ENCODE measurements at regions not wholly inside any gene's neighbourhood (a gene's known extent, or its start where the extent isn't known, plus 50 kb on each side); places are given as distances from the start of the nearest gene placed in this dataset.

DNA sequence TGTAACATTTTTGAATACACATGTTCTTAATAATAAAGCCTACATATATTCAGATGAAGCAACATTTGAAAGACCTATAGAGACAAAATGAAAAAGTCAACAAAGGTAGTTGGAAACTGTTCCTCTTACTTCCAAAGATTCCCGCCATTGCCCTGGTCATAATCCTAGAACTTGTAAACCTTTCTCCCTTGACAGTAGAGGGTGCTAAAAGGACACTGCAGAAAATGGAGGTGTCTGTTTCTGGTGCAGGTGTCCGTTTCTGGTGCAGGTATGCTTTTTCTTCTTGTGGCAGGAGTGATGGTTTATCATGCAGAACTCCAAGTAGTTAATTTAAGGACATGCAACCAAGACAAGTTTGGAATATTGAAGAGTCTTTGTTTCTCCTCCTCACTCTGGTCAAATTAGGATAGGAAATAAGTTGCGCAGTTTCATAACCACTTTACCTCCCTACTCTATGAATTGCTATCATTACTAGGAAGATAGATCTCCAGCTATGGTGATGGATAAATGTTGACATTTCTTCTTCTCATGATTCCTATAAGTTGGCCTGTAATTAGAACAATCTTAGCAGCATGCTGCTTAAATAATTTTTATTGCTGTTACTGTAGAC is 56.0 kb upstream of the FAM174A start:
- Histone ChIP-seq H3K9me2 (no peaks in the 10 kb centered on the region), H3K4me1 (ENCODE audit: control insufficient read depth in 1 of 2, insufficient read depth in 2 of 2, low read depth in 1 of 2, low read length in 1 of 2) (no peaks in the 10 kb centered on the region), H3K4me2 (no peak overlapping the region), H3K9ac (no peak overlapping the region), H3F3A (replicated peaks; ENCODE audit: insufficient read depth) (no peaks in the 10 kb centered on the region), H2AFZ (ENCODE audit: low read depth) (no peak overlapping the region), H4K20me1 (ENCODE audit: insufficient read depth) (no peaks in the 10 kb centered on the region), H3K79me2 (ENCODE audit: insufficient read depth) (no peaks in the 10 kb centered on the region), H3K4me3 (ENCODE audit: low read depth in 2 of 2, low read length in 1 of 2) (no peak overlapping the region), H3K9me3 (no peaks in the 10 kb centered on the region), H3K36me3 (replicated peaks in 1 of 2; ENCODE audit: control insufficient read depth in 1 of 2, insufficient read depth in 2 of 2, low read length in 1 of 2) (no peaks in the 10 kb centered on the region), H3K27me3 (ENCODE audit: insufficient read depth) (no peaks in the 10 kb centered on the region), H3K27ac (ENCODE audit: low read depth in 2 of 2, low read length in 1 of 2) (no peak overlapping the region)
- 55% methylated on average over 3 of the region's 3 CpGs for WGBS (ENCODE audit: low lambda C conversion rate)
- ChIA-PET POLR2A (no interaction called here), CTCF (interaction anchor here (0.7 kb wide), 1 partner anchor 49 kb away, joined by 3 read pairs; no protein-coding TSS in a partner anchor)
- peak; percentile 64 for TF ChIP-seq RAD21 (IDR thresholded peaks at IDR 0.05; ENCODE audit: low read length)
- TF ChIP-seq, protein P1, sequence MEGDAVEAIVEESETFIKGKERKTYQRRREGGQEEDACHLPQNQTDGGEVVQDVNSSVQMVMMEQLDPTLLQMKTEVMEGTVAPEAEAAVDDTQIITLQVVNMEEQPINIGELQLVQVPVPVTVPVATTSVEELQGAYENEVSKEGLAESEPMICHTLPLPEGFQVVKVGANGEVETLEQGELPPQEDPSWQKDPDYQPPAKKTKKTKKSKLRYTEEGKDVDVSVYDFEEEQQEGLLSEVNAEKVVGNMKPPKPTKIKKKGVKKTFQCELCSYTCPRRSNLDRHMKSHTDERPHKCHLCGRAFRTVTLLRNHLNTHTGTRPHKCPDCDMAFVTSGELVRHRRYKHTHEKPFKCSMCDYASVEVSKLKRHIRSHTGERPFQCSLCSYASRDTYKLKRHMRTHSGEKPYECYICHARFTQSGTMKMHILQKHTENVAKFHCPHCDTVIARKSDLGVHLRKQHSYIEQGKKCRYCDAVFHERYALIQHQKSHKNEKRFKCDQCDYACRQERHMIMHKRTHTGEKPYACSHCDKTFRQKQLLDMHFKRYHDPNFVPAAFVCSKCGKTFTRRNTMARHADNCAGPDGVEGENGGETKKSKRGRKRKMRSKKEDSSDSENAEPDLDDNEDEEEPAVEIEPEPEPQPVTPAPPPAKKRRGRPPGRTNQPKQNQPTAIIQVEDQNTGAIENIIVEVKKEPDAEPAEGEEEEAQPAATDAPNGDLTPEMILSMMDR (IDR thresholded peaks at IDR 0.05) = peak; percentile 63
- TF ChIP-seq, protein P2, sequence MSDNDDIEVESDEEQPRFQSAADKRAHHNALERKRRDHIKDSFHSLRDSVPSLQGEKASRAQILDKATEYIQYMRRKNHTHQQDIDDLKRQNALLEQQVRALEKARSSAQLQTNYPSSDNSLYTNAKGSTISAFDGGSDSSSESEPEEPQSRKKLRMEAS (IDR thresholded peaks at IDR 0.05; ENCODE audit: low read depth) = no peak
- peak; percentile 49 for TF ChIP-seq SMC3 (IDR thresholded peaks at IDR 0.05; ENCODE audit: low read depth, low read length)
- peak; percentile 3 for DNase-seq

DNA sequence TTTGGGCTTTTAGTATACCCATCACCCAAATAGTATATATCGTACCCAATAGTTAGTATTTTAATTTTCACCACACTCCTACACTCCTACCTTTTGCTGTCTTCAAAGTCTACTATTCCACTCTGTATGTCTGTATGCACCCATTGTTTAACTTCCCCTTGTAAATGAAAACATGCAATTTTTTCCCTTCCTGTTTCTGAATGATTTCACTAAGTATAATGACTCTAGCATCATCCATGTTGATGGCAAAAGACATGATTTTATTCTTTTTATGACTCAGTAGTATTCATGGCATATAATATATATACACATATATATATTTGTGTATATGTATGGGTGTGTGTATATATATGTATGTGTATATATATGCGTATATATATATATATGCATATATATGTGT is 63.1 kb upstream of the FAM174A start:
- no peaks in the 10 kb centered on the region for H3K9me3 ChIP-seq
- ChIA-PET POLR2A (no interaction called here), CTCF (no interaction called here)
- no peaks in the 10 kb centered on the region for H3K27me3 ChIP-seq (ENCODE audit: insufficient read depth)
- DNase-seq = no peak
- H3K27ac ChIP-seq (ENCODE audit: low read depth in 2 of 2, low read length in 1 of 2) = no peak overlapping the region
- H3K9ac ChIP-seq = no peak overlapping the region
- H3K4me1 ChIP-seq (ENCODE audit: control insufficient read depth in 1 of 2, insufficient read depth in 2 of 2, low read depth in 1 of 2, low read length in 1 of 2) = no peaks in the 10 kb centered on the region
- TF ChIP-seq EZH2phosphoT487 (IDR thresholded peaks at IDR 0.05; ENCODE audit: borderline replicate concordance, low read depth) = no peak
- no peak for TF ChIP-seq ELF1 (IDR thresholded peaks at IDR 0.05)
- TF ChIP-seq GABPA (IDR thresholded peaks at IDR 0.05; ENCODE audit: low read depth) = no peak
- TF ChIP-seq FOXM1 (IDR thresholded peaks at IDR 0.05; ENCODE audit: low read depth) = no peak
- no peak for TF ChIP-seq SIN3A (IDR thresholded peaks at IDR 0.05; ENCODE audit: borderline replicate concordance, low read depth, low read length)
- TF ChIP-seq YY1 (IDR thresholded peaks at IDR 0.05; ENCODE audit: low read depth) = no peak
- TF ChIP-seq, protein P3, sequence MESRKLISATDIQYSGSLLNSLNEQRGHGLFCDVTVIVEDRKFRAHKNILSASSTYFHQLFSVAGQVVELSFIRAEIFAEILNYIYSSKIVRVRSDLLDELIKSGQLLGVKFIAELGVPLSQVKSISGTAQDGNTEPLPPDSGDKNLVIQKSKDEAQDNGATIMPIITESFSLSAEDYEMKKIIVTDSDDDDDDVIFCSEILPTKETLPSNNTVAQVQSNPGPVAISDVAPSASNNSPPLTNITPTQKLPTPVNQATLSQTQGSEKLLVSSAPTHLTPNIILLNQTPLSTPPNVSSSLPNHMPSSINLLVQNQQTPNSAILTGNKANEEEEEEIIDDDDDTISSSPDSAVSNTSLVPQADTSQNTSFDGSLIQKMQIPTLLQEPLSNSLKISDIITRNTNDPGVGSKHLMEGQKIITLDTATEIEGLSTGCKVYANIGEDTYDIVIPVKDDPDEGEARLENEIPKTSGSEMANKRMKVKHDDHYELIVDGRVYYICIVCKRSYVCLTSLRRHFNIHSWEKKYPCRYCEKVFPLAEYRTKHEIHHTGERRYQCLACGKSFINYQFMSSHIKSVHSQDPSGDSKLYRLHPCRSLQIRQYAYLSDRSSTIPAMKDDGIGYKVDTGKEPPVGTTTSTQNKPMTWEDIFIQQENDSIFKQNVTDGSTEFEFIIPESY (IDR thresholded peaks at IDR 0.05; ENCODE audit: borderline replicate concordance, low read depth) = no peak
- TF ChIP-seq, protein P4, sequence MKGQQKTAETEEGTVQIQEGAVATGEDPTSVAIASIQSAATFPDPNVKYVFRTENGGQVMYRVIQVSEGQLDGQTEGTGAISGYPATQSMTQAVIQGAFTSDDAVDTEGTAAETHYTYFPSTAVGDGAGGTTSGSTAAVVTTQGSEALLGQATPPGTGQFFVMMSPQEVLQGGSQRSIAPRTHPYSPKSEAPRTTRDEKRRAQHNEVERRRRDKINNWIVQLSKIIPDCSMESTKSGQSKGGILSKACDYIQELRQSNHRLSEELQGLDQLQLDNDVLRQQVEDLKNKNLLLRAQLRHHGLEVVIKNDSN (IDR thresholded peaks at IDR 0.05; ENCODE audit: borderline replicate concordance, low read depth) = no peak
- TF ChIP-seq, protein P5, sequence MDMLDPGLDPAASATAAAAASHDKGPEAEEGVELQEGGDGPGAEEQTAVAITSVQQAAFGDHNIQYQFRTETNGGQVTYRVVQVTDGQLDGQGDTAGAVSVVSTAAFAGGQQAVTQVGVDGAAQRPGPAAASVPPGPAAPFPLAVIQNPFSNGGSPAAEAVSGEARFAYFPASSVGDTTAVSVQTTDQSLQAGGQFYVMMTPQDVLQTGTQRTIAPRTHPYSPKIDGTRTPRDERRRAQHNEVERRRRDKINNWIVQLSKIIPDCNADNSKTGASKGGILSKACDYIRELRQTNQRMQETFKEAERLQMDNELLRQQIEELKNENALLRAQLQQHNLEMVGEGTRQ (IDR thresholded peaks at IDR 0.05; ENCODE audit: borderline replicate concordance, low read depth, low read length) = no peak
- no peak for TF ChIP-seq FOSL2 (IDR thresholded peaks at IDR 0.05; ENCODE audit: borderline replicate concordance, low read depth)
- 70% methylated on average over 2 of the region's 2 CpGs for WGBS (ENCODE audit: low lambda C conversion rate)
- H3K79me2 ChIP-seq (ENCODE audit: insufficient read depth) = no peaks in the 10 kb centered on the region
- no peak overlapping the region for H3K4me3 ChIP-seq (ENCODE audit: low read depth in 2 of 2, low read length in 1 of 2)
- no peaks in the 10 kb centered on the region; the same call in 1 of the 2 replicates for H3K9me2 ChIP-seq
- no peak overlapping the region for H2AFZ ChIP-seq (ENCODE audit: low read depth)
- H3K36me3 ChIP-seq (replicated peaks in 1 of 2; ENCODE audit: control insufficient read depth in 1 of 2, insufficient read depth in 2 of 2, low read length in 1 of 2) = no peaks in the 10 kb centered on the region
- no peaks in the 10 kb centered on the region for H3F3A ChIP-seq (replicated peaks; ENCODE audit: insufficient read depth)
- no peaks in the 10 kb centered on the region for H4K20me1 ChIP-seq (ENCODE audit: insufficient read depth)
- H3K4me2 ChIP-seq = no peak overlapping the region

Data from SK-N-SH (cell line).